SK-N-SH treated with all-trans-retinoic acid at 6 μM for 48 hours (cell line): ENCODE measurements at regions not wholly inside any gene's neighbourhood (a gene's known extent, or its start where the extent isn't known, plus 50 kb on each side); places are given as distances from the start of the nearest gene placed in this dataset.
"Not testable (repeated sequence)": the region's sequence is repeated elsewhere in the genome, so short reads cannot be mapped to it uniquely, and the experiment has no call there.

Experiments
- ATAC-seq: fragments of 200-7000 bp; cut with Tn5 transposase; 3 replicates; pipeline ENCODE4 v1.9.1; 2020; ENCODE audit warnings: mild to moderate bottlenecking, moderate library complexity
- ARNTL ChIP-seq: fragments of 450-650 bp; formaldehyde crosslinking; IDR thresholded peaks from 2 replicates; pipeline ENCODE4 v1.5.0; 2020; ENCODE audit warnings: low read depth, mild to moderate bottlenecking, moderate library complexity, borderline replicate concordance
- BACH2 ChIP-seq: fragments of 250-450 bp; sonication (Bioruptor Pico); IDR thresholded peaks from 2 replicates; pipeline ENCODE4 v1.9.0; 2021; ENCODE audit warnings: mild to moderate bottlenecking, borderline replicate concordance
- CREB5 ChIP-seq: fragments of 250-450 bp; sonication (Bioruptor Pico); IDR thresholded peaks from 2 replicates; pipeline ENCODE4 v1.5.1; 2020; ENCODE audit warnings: low read depth, mild to moderate bottlenecking, moderate library complexity
- CSDC2 ChIP-seq: fragments of 250-450 bp; sonication (Bioruptor Pico); IDR thresholded peaks from 2 replicates; pipeline ENCODE4 v1.5.0; 2020; ENCODE audit warnings: mild to moderate bottlenecking, moderate library complexity
- CSRNP3 ChIP-seq: fragments of 250-450 bp; sonication (Bioruptor Pico); IDR thresholded peaks from 2 replicates; pipeline ENCODE4 v1.5.1; 2021; ENCODE audit warnings: mild to moderate bottlenecking, moderate library complexity
- ISL1 ChIP-seq: fragments of 250-450 bp; sonication (Bioruptor Pico); IDR thresholded peaks from 2 replicates; pipeline ENCODE4 v2.1.2; 2022; ENCODE audit warnings: mild to moderate bottlenecking, moderate library complexity
- OSR1 ChIP-seq: fragments of 250-450 bp; sonication (Bioruptor Pico); IDR thresholded peaks from 2 replicates; pipeline ENCODE4 v1.8.0; 2022; ENCODE audit warnings: moderate library complexity, mild to moderate bottlenecking, inconsistent platforms
- PATZ1 ChIP-seq: fragments of 250-450 bp; sonication (Bioruptor Pico); IDR thresholded peaks from 2 replicates; pipeline ENCODE4 v1.8.0; 2020; ENCODE audit warnings: mild to moderate bottlenecking, moderate library complexity, borderline replicate concordance
- POU6F1 ChIP-seq: fragments of 250-450 bp; sonication (Bioruptor Pico); IDR thresholded peaks from 2 replicates; pipeline ENCODE4 v1.8.0; 2021; ENCODE audit warnings: low read depth, mild to moderate bottlenecking, moderate library complexity, borderline replicate concordance
- PPARA ChIP-seq: fragments of 250-450 bp; sonication (Bioruptor Pico); IDR thresholded peaks from 2 replicates; pipeline ENCODE4 v1.5.0; 2020; ENCODE audit warnings: mild to moderate bottlenecking, borderline replicate concordance
- RARB ChIP-seq: fragments of 250-450 bp; sonication (Bioruptor Pico); IDR thresholded peaks from 2 replicates; pipeline ENCODE4 v1.8.0; 2021; ENCODE audit warnings: mild to moderate bottlenecking, moderate library complexity
- SNAI2 ChIP-seq: fragments of 250-450 bp; sonication (Bioruptor Pico); IDR thresholded peaks from 2 replicates; pipeline ENCODE4 v1.5.0; 2020; ENCODE audit warnings: mild to moderate bottlenecking, moderate library complexity
- TCF4 ChIP-seq: fragments of 250-450 bp; sonication (Bioruptor Pico); IDR thresholded peaks from 2 replicates; pipeline ENCODE4 v1.8.0; 2021; ENCODE audit warnings: mild to moderate bottlenecking, moderate library complexity, borderline replicate concordance
- TOX ChIP-seq: fragments of 250-450 bp; sonication (Bioruptor Pico); IDR thresholded peaks from 2 replicates; pipeline ENCODE4 v1.8.0; 2021; ENCODE audit warnings: mild to moderate bottlenecking, moderate library complexity, borderline replicate concordance
- TSHZ2 ChIP-seq: fragments of 250-450 bp; sonication (Bioruptor Pico); IDR thresholded peaks from 2 replicates; pipeline ENCODE4 v1.5.0; 2020; ENCODE audit warnings: mild to moderate bottlenecking, moderate library complexity
- ZC3H10 ChIP-seq: fragments of 250-450 bp; sonication (Bioruptor Pico); IDR thresholded peaks from 2 replicates; pipeline ENCODE4 v1.5.1; 2021; ENCODE audit warnings: mild to moderate bottlenecking, moderate library complexity
- ZFP3 ChIP-seq: fragments of 250-450 bp; sonication (Bioruptor Pico); IDR thresholded peaks from 2 replicates; pipeline ENCODE4 v1.5.0; 2020; ENCODE audit warnings: mild to moderate bottlenecking, moderate library complexity
- ZFP30 ChIP-seq: fragments of 450-650 bp; formaldehyde crosslinking; IDR thresholded peaks from 2 replicates; pipeline ENCODE4 v1.5.0; 2022; ENCODE audit warnings: mild to moderate bottlenecking, moderate library complexity
- ZNF70 ChIP-seq: fragments of 450-650 bp; formaldehyde crosslinking; IDR thresholded peaks from 2 replicates; pipeline ENCODE4 v1.5.0; 2020; ENCODE audit warnings: mild to moderate bottlenecking, moderate library complexity
- ZNF8 ChIP-seq: fragments of 450-650 bp; formaldehyde crosslinking; IDR thresholded peaks from 2 replicates; pipeline ENCODE4 v1.5.0; 2020; ENCODE audit warnings: mild to moderate bottlenecking, moderate library complexity

GRCh38 chr13:44148159-44148914 is 225.3 kb upstream of the SERP2 start:
- no peak for TF ChIP-seq PPARA (CRISPR knock-in tag)
- TF ChIP-seq ARNTL = no peak
- TF ChIP-seq OSR1 = no peak

GRCh38 chr13:44149231-44149630 is 224.4 kb upstream of the SERP2 start:
- not testable (repeated sequence) for ATAC-seq

More at GRCh38 chr13:44148159-44148914, 225.3 kb upstream of the SERP2 start:
- no peak for ATAC-seq

- 0 out of 2 replicates have a peak, but pooled peaks have one; percentile 21 for TF ChIP-seq TCF4
- TF ChIP-seq ZFP3 = no peak
- TF ChIP-seq, all 23 proteins: peak for 1
- no peak for ATAC-seq
Observed at GRCh38 chr13:44149821-44150220, 223.8 kb upstream of the SERP2 start.

GRCh38 chr13:44151474-44151873 is 222.2 kb upstream of the SERP2 start:
- TF ChIP-seq ZNF70 (CRISPR knock-in tag) (no peak), ZNF8 (CRISPR knock-in tag) (no peak), BACH2 (CRISPR knock-in tag) (no peak), ZC3H10 (CRISPR knock-in tag) (no peak), CSDC2 (CRISPR knock-in tag) (no peak), ZFP30 (CRISPR knock-in tag) (no peak), ZFP3 (no peak), ISL1 (CRISPR knock-in tag) (no peak), TCF4 (no peak), PATZ1 (CRISPR knock-in tag) (no peak), RARB (CRISPR knock-in tag) (no peak), TSHZ2 (CRISPR knock-in tag) (no peak), SNAI2 (CRISPR knock-in tag) (no peak), POU6F1 (no peak), CSRNP3 (no peak), PPARA (CRISPR knock-in tag) (no peak), ARNTL (no peak), CREB5 (CRISPR knock-in tag) (no peak), TOX (CRISPR knock-in tag) (no peak)
- ATAC-seq = no peak
